Sigmoid colon (tissue), 6 donors: ENCODE measurements at regions not wholly inside any gene's neighbourhood (a gene's known extent, or its start where the extent isn't known, plus 50 kb on each side); places are given as distances from the start of the nearest gene placed in this dataset.

Source experiments
- DNase-seq: peaks from one replicate; pipeline ENCODE4 v3.0.0-alpha.2; 2019
- H3K27ac ChIP-seq, 4 donors: fragments of 200-600 bp; sonication (generic); one replicate each; pipeline ENCODE4 v1.5.1; 2016 to 2019; ENCODE audit warnings: mild to moderate bottlenecking in 1 of 4
- H3K27me3 ChIP-seq, 3 donors: fragments of 200-600 bp; sonication (generic); one replicate each; pipeline ENCODE4 v1.5.1; 2019; ENCODE audit warnings: mild to moderate bottlenecking in 1 of 3
- H3K36me3 ChIP-seq, 4 donors: fragments of 200-600 bp; sonication (generic); one replicate each; pipeline ENCODE4 v1.5.1; 2016 to 2019
- H3K4me1 ChIP-seq, 4 donors: fragments of 200-600 bp; sonication (generic); one replicate each; pipeline ENCODE4 v1.5.1; 2017 to 2019
- H3K4me3 ChIP-seq, 4 donors: fragments of 200-600 bp; sonication (generic); one replicate each; pipeline ENCODE4 v1.5.1; 2017 to 2019; ENCODE audit warnings: mild to moderate bottlenecking in 2 of 4, moderate library complexity in 1 of 4
- H3K9me3 ChIP-seq, 4 donors: fragments of 200-600 bp in 3 of 4; sonication (generic) in 3 of 4; one replicate each; pipeline versions ENCODE4 v1.5.1 to v1.6.1; 2013 to 2019
- CTCF ChIP-seq, 4 experiments: fragments of 450-650 bp in 3 of 4; fragments of 200-600 bp in 1 of 4; IDR thresholded peaks; one replicate each; pipeline ENCODE4 v1.5.1; 2016 to 2019; ENCODE audit warnings: antibody characterized with exemption in 4 of 4, mild to moderate bottlenecking in 3 of 4, moderate library complexity in 2 of 4
- EP300 ChIP-seq, 4 donors: sonication (generic); formaldehyde crosslinking; IDR thresholded peaks; one replicate each; pipeline ENCODE4 v1.6.1; 2017; ENCODE audit warnings: antibody characterized with exemption in 4 of 4
- POLR2A ChIP-seq, 2 donors: fragments of 450-650 bp; IDR thresholded peaks; one replicate each; pipeline ENCODE4 v1.6.1; 2016; ENCODE audit warnings: antibody characterized with exemption in 2 of 2, mild to moderate bottlenecking in 2 of 2, moderate library complexity in 2 of 2
- POLR2AphosphoS5 ChIP-seq, 4 donors: sonication (generic); formaldehyde crosslinking; IDR thresholded peaks; one replicate each; pipeline ENCODE4 v1.6.1; 2017; ENCODE audit warnings: antibody characterized with exemption in 4 of 4
- WGBS, 2 donors: extraction: QIAGEN DNeasy Blood & Tissue Kit; methylation state at CpG; one replicate each; pipeline ENCODE4 v1.1.7; 2013; 5-methylcytosine and 5-hydroxymethylcytosine counted together
- intact Hi-C: fragments of 100-400 bp; cut with DNase I; formaldehyde crosslinking; loops from one replicate; pipeline ENCODE4 v1.15.1; 2023
- donor health status: healthy with polysubstance abuse.
- donor health status: healthy.

GRCh38 chr1:29631836-29632805 lies 395.8 kb downstream of the PTPRU start:
- intact Hi-C loops, result no loop called here
- H3K9me3 ChIP-seq, result peaks cover 0 to 10% (median 5%) of the 10 kb centered on the region in 4 donors
- H3K27me3 ChIP-seq, result no peaks in the 10 kb centered on the region
- H3K36me3 ChIP-seq, result no peaks in the 10 kb centered on the region
- 49 to 73% methylated on average over 9 of the region's 9 CpGs for WGBS, 2 donors
- H3K27ac ChIP-seq, result no peak overlapping the region
- H3K4me1 ChIP-seq, result peaks cover 0 to 7% (median 0%) of the 10 kb centered on the region in 4 donors
- H3K4me3 ChIP-seq, result no peak overlapping the region
- TF ChIP-seq POLR2AphosphoS5 (IDR thresholded peaks at IDR 0.05) (no peak), POLR2A (IDR thresholded peaks at IDR 0.05) (no peak), EP300 (IDR thresholded peaks at IDR 0.05) (no peak), CTCF (IDR thresholded peaks at IDR 0.05) (no peak)
- DNase-seq, result no peak

- Histone ChIP-seq H3K4me1 (peaks cover 0 to 7% (median 0%) of the 10 kb centered on the region in 4 donors), H3K9me3 (peaks cover 0 to 10% (median 5%) of the 10 kb centered on the region in 4 donors), H3K27me3 (no peaks in the 10 kb centered on the region), H3K27ac (no peak overlapping the region), H3K36me3 (no peaks in the 10 kb centered on the region), H3K4me3 (no peak overlapping the region)
- DNase-seq, result no peak
- 64 to 70% methylated on average over 5 of the region's 5 CpGs for WGBS, 2 donors
- intact Hi-C loops, result no loop called here
- no peak for TF ChIP-seq POLR2A (IDR thresholded peaks at IDR 0.05)
- TF ChIP-seq CTCF (IDR thresholded peaks at IDR 0.05), result no peak
- no peak for TF ChIP-seq EP300 (IDR thresholded peaks at IDR 0.05)
- no peak for TF ChIP-seq POLR2AphosphoS5 (IDR thresholded peaks at IDR 0.05)
Measured at GRCh38 chr1:29631361-29631760, 395.0 kb downstream of the PTPRU start.

GRCh38 chr1:29630756-29631155 lies 394.4 kb downstream of the PTPRU start:
- 98 to 100% methylated on average over 1 of the region's 1 CpG for WGBS, 2 donors
- Histone ChIP-seq H3K9me3 (peaks cover 0 to 10% (median 5%) of the 10 kb centered on the region in 4 donors), H3K27ac (no peak overlapping the region), H3K36me3 (no peaks in the 10 kb centered on the region), H3K4me1 (peaks cover 0 to 7% (median 0%) of the 10 kb centered on the region in 4 donors), H3K4me3 (no peak overlapping the region), H3K27me3 (peaks cover 0 to 2% (median 0%) of the 10 kb centered on the region in 3 donors)
- no peak for DNase-seq
- TF ChIP-seq POLR2AphosphoS5 (IDR thresholded peaks at IDR 0.05) (no peak), EP300 (IDR thresholded peaks at IDR 0.05) (no peak), POLR2A (IDR thresholded peaks at IDR 0.05) (no peak), CTCF (IDR thresholded peaks at IDR 0.05) (no peak)
- intact Hi-C loops, result no loop called here

DNA sequence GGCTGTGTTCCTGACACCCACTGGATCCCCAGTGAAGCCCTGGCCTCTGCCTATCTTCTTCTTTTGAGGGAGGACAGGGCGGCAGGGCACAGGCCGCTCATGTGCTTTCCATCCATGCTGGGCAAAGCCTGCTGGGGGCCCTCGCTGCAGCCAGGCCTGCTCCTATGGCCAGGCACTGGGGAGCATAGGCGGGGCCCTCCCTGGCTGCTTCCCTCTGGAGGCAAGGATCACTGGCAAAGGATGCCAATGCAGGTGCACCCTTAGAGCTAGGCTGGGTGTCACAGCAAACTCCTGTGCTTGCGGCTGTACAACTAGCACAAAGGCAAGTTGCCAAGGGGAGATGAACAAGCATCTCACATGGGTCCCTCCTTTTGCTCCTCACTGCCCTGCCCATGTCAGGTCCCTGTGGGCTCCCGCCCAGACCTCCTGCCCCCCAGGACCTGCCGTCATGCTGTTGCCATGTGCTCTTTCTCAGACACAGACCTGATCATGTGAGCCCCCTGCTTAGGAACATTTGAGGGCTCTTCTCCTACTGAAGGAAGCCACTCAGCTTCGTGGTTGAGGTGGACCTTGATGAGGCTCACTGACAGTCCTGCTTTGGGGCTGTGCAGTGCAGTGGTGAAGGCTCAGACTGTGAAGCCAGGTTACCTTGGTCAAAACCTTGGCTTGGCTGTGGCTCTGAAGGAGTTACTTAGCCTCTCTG lies 393.6 kb downstream of the PTPRU start:
- no peak for DNase-seq
- intact Hi-C loops, result no loop called here
- peaks cover 0 to 7% (median 0%) of the 10 kb centered on the region in 4 donors for H3K4me1 ChIP-seq
- 73 to 86% methylated on average over 8 of the region's 8 CpGs for whole genome bisulfite sequencing, 2 donors
- peaks cover 0 to 4% (median 0%) of the 10 kb centered on the region in 3 donors for H3K27me3 ChIP-seq
- no peak overlapping the region for H3K27ac ChIP-seq
- H3K4me3 ChIP-seq, result no peak overlapping the region
- TF ChIP-seq POLR2A (IDR thresholded peaks at IDR 0.05) (no peak), POLR2AphosphoS5 (IDR thresholded peaks at IDR 0.05) (no peak), EP300 (IDR thresholded peaks at IDR 0.05) (no peak), CTCF (IDR thresholded peaks at IDR 0.05) (no peak)
- peaks cover 0 to 10% (median 5%) of the 10 kb centered on the region in 4 donors for H3K9me3 ChIP-seq
- no peaks in the 10 kb centered on the region for H3K36me3 ChIP-seq
